D341Med (cell line): ENCODE measurements at regions not wholly inside any gene's neighbourhood (a gene's known extent, or its start where the extent isn't known, plus 50 kb on each side); places are given as distances from the start of the nearest gene placed in this dataset.
"Not testable (repeated sequence)": the region's sequence is repeated elsewhere in the genome, so short reads cannot be mapped to it uniquely, and the experiment has no call there.

Experiments used
- DNase-seq: peaks from one replicate; pipeline ENCODE4 v3.0.0; 2012; ENCODE audit warnings: low spot score

DNA sequence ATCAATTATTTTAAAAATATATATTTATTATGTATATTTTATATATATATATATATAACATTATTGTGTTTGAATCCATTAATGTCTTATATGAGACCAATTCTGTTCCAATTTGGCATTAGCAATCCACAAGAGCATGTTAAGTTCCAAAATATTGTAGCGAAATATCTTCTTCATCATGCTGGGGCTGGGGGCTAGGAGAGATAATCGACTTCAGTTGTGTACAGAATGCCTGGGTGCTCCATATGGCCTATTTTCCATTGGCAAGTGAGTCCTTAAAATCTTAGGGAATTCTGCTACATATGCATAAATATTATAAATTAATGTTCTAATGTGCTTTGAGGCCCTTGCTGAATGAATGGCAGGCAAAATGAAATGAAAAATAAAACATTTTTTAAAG lies 117.7 kb downstream of the PCDH7 start:
- no peak for DNase-seq

DNA sequence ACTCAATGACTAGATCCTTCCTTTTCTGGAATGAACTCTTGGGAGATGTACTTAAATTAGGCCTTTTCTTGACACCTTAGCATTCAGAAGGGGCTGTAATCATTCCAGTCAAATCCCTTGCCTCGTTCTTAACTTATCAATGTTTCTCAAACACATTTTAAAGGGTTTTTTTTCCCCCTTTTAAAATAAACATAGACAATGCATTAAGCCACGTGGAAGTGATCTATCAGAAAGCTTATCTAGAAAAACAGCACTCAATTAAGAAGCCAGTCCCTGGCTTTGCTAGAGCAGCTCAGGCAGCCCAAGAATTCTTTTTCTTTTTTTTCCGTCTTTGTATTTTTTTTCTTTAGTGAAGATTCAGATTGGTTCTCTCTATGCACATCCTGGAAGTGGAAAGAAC lies 118.2 kb downstream of the PCDH7 start:
- DNase-seq, result no peak

DNA sequence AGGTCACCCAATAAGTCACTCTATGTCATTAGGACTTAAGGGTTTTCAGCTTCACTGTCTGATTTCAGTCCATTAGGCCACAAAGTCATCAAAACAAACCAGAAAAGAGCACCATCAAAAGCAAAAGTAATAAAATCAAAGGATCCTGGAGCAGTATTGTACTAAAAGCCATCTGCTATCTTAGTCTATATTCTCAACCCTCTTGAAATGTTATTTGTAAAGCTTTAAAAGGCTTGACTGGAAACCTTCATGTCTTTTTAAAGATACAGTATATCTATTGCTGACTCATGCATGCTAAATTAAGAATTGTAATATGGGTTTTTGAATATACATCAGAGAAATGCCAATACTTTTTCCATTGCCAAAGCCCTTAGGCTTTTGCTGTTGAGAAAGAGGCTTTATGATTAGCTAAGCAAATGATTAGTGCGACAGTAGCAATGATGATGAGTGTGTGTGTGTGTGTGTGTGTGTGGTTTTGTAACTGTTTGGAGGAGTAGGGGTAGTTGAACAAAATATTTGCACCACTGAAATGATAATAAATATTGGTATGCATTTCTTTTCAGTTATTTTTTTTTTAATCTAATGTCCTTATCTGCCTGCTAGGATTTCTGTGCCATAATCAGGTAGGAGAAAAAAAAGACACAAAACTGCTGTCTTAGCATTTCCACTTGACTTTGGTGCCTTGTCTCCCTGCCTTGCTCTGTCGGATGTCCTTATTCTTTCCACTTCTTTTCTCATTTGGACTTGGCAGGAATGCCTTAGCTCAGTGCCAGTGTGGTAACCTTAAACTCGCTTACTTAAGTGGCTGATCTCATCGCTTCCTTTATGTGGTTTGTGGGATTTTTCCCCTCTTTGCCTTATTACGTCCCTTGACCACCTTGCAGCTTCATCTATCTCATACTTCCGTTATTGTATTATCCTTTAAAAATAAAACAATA lies 119.7 kb downstream of the PCDH7 start:
- DNase-seq, result no peak

DNA sequence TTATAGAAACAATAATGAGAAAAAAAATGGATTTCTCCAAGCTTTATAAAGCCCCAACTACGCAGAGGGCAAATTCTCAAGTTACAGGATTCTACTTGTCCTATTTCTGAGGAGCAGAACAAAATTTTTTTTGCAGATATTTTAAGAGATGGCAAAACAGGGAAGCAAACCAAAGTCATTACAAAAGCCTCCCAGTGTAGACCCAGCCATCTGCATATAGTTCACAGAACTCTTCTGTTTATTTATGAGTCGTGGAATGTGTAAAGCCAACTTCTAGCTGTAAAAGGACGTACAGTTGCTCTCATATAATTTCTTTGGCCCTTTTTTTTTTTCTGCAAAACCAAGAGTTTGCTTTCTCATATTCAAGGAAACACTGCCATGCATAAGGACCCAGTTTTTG lies 120.4 kb downstream of the PCDH7 start:
- no peak for DNase-seq

DNA sequence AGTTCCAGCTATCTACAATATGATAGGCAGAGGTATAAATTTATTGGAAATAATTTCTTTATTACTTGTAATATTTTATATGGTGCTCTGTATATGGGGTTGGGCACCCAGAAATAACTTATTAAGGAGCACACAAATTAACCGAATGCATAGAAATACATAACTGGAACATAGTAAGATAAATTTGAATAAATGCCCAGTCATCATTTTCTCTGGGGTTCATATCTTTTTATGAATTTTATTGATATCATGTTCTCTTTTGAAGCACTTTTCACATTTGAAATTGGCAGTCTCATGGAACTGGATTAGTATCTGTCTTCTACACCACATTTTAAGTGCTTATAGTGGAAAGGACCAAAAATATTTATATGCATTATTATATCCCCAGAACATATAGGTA lies 122.0 kb downstream of the PCDH7 start:
- DNase-seq, result no peak

DNA sequence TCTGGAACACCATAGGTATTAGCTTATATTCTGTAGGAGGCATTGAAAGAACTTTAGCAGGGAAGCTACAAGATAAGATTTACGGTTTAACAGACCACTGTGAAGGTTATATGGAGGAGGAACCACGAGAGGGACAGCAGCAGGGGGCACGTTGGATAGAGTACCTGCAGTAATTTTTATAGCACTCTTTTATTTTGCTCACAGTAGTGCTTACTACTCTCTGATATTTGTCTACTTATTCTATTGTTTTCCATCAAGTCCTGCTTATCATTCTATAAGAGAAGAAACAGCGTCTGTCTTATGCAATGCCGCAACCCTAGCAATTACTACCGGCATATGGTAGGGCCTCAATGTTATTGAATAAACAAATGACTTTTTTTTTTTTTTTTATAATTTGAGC lies 122.5 kb downstream of the PCDH7 start:
- no peak for DNase-seq

DNA sequence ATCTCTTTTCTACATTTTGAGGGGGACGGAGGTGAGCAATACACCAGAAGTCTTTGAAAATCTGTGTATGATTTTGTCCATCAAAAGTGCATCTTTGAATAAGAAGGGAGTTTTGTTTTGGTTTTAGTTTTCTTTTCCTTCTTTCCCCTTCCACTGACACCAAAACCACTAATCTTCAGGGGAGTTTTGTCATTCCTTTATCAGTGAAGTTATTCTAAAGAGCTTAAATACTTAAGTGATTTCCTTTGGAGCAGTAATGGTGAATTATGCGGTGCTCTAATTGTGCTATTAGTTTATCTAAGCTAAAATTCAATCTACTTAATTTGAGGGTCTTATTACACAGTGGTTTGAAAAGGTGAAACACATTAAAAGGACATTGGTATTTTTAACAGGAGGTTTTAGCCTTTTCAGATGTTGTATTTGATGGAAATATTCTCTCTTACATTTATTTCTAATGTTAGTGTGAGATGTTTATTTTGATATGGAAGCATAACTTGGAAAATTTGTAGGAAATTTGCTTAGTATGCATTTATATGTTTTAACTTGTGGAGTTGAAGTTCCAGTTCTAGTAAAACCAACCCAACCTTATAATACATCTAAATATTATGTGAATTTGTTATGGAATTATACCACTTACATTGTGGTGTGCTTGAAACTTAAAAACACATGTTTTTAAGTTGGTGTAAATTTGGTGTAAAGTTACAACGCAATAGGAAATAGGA lies 124.9 kb downstream of the PCDH7 start:
- DNase-seq, result no peak

DNA sequence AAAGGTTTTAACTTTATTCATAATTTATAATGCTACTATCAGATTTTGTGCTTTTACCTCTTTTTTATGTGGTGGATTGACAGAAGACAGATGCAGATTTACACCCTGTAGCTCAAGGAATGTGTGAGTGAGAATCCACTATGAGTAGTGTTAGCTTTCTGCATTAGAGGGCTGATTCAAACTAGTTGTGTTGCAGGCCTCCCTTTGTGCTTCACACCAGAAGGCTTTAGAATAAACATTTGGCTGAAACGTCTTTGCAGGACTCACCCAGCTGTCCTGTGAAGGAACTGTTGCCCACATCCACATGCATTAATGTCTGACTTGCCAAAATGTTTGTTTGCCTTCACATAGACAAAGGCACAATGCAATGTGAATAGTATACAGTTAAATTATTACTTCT lies 127.0 kb downstream of the PCDH7 start:
- no peak for DNase-seq

DNA sequence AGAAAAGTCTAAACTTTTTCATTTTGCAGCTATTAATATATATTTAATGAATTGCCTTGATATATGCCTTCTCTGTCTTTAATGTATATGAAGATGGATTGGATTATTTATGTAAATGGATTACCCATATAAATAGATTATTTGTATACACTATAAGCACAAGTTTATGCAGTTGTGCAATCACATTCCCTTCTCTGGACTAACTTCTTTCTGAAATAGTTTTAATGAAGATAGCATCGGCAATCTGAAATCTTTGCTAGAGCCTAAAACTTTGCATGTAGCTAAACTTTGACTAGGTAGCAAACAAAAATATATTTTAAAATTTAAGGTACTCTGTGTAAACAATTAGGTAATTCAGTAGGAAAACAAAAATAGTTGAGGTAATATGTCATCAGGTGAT lies 127.8 kb downstream of the PCDH7 start:
- DNase-seq, result no peak

DNA sequence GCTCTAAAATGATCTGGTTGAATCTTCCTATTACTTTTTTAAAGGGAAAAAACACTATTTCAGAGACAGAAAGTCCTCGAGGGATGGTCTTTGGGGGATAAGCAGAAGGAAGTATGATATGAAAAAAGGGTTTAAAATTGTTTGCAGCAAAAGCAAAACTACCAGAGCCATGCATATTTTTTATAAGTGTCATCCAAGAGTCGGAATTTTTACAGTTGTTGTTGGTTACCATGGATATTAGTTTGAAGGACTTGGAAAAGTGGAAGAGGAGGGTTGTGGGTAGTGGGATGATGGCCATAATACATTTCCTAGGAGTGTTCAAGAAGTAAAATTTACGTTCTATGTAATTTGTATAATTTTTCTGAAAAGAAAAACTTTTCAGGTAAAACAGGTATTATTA lies 134.4 kb downstream of the PCDH7 start:
- no peak for DNase-seq

DNA sequence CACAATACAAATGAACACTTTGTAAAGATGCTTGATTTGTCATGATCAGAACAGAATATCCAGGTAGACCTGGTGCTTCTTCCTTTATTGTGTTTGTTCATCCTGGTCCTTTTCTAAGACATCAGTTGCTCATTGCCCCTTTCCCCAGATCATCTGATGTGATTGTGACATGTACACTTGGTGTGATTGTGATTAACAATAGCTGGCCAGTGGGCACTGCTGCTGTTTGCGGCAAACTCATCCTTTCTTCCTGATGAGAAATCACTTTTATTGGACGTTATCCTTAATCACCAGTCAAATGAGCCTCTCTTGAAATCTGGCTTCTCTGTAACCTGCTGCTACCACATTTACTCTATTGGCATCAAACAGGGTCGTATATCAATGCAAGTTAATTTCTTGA lies 135.1 kb downstream of the PCDH7 start:
- DNase-seq, result no peak

DNA sequence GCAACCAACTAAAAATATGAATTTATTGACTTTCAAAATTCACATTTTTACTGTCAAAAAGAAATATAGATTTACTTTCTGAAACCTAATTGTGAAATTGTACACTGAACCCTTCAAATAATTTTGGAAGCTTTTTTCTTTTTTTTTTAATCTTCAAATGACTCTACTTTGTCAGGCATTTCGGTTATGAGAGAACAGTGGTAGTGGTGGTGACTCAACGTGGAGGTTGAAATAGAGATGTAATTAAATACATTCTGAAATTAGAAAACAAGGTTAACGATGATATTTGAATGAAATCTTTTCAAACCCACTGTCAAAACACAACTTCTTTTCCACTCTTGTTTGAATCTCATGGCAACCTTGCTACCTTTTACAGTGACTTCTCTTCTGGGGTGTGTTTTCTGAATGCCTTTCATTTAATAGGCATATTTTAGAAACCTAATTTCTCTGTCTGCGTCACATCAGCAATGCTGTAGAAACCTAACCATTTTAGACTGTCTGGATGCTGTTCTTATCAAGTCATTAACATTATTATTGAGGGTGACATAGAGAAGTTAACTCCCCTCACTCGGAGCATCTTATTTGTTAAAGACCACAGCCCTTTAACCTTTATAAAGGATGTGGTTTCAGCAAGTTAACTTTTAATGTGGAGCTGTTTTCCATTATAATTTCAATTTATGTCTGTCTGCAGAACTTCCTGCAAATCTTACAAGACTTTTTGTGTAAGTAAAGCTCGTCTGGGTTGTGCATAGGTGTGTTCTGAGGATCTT lies 136.8 kb downstream of the PCDH7 start:
- no peak for DNase-seq

DNA sequence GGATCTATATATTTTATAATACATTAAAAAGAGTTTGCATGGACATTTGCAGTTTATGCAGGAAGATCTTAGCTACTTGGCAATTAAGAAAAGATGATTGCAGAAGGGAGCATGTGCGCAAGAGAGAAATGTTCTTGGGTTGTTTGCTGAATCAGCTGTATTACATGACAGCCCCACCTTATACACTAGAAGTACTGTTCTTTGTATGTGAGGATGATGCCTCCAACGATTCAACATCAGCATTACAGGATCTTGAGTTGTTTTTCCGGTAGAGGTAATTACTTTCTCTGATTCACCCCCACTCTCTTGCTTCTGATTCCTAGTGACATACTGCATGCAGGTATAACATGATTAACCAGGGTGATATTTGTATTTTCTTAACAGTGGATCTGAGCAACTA lies 140.8 kb downstream of the PCDH7 start:
- DNase-seq, result no peak

DNA sequence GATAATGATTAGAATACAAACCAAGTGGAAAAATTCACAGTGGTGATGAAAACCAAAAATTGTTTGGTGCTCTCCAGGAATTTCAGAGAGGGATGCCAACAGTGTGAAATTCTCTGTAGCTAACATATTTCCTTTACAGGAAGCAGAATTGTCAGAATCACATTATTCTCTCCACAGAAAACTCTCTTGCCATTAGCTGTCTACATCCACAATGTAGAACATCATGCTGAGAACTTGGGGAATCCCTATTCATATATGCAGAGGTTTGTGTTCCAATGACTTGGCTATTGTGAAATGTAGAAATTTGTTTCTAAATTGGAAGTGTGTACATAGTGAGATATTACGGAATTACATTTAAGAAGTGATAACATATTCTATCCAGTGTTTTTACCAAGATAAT lies 142.0 kb downstream of the PCDH7 start:
- DNase-seq, result no peak

DNA sequence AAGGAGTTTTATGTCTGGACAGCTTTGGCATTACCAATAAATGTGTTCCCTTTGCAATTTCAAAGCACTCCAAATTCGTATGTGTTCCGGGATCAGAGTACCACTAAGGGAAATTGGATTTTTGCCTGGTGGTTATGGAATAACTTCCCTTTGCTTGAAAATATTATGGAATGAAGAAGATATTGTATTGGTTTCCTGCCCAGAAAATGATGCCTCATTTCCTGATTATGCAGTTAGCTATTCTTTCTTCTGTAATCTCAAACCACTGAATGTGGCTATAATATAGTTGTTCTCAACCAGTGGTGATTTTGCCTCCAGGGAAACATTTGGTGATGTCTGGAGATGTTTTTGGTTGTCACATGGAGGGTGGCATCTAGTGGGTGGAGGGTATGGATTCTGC lies 142.9 kb downstream of the PCDH7 start:
- DNase-seq, result no peak

DNA sequence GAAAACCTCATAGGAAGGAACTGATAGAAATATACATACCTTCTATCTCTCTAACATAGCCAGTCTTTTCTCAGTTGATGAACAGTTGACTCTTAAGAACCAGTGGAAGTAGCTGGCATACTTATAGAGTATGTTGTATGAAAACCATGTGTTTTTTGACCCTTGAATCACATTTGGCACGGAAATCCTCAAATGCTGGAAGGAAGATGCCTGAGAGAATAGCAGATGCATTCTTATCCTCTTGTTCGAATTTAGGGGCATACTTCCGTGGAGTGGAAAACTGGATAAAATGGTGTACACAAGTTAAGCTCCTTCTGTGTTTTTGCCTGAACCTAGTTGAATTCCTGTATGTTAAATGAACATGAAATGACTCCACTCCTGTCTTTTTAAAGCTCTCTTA lies 145.5 kb downstream of the PCDH7 start:
- no peak for DNase-seq

DNA sequence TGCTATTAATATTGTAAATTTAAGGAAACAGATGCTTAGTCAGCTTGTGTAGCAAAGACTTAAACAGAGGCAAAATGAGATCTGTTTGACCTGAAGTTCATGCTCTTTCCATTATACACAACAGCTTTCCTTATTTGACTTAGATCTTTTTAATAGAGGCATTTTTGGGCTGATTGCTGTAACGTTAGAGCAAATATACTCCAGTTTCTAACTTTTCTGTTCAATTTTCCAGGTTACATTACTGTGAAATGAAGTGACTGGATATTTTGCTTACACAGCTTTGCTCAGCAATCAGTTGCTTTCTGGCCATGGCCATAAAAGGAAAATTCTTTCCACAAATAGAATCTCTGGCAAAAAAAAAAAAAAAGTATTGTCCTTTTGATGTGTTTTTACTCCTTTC lies 146.2 kb downstream of the PCDH7 start:
- no peak for DNase-seq

DNA sequence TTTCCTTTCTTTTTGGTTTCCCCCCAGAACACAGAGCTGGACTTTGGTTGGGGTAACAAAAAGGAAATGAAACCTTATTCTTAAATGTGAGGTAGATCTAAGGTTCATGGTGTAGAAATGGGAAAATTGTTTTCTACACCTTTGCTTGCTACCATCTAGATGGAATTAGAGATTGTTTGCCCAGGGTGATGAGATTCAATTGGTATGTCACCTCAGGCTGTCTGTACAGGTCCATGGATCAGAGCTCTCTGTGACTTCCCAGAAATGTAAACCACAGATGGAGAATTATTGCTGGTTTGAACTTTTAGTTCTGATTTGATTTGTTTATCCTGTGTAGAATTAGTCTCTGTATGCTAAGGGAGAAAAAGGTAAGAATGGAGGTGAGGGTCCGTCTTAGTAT lies 146.7 kb downstream of the PCDH7 start:
- DNase-seq, result no peak

DNA sequence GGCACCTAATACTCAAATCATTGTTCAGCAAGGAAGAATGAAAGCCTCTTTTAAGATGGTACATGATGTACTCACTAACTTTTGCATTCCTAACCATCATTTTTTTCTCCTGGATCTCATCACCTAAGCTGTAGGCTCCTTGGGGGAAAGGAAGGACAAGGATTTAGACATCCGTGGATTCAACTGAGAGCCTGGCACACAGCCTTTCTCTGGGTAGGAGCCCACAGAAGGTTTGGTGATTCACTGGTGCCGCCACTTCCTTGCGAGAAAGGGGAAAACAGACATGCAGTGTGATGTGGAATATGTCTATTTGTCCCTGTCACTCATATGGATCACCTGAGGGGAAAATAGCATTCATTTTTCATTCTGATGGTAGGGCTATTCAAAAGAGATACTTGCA lies 147.3 kb downstream of the PCDH7 start:
- no peak for DNase-seq

DNA sequence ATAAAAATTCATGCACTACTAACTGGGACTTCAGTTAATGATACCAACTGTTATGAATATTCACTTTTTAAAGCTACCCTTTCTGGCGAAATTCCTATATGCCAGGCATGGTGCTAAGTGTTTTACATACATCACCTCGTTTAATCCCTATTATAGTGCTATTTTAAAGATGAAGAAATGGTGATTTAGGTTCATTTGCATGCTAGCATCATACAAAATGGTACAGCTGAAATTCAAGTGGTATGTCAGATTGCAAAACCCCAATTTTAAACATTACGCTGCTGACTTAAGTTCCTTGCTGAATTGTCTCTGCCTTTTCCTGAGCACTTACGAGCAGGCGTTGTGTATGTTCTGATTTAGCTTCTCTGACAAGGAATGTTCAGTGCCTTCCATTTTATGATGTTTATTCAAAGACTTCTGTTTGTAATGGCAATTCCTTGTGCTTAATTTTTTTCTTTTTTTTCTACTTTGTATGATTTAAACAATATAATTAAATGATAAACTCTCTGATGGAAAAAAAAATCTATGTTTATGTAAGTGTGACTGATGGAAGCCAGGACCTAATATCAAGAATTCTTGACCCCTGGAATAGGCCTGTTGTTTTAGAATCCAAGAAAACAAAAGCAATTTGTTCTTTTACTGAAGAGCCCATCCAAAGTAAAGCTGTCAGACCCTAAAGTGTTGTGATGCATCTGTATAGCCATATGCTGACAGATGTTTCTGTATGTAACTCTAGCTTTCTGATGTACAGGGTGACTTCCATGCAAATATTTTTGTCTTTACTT lies 148.1 kb downstream of the PCDH7 start:
- DNase-seq, result no peak

DNA sequence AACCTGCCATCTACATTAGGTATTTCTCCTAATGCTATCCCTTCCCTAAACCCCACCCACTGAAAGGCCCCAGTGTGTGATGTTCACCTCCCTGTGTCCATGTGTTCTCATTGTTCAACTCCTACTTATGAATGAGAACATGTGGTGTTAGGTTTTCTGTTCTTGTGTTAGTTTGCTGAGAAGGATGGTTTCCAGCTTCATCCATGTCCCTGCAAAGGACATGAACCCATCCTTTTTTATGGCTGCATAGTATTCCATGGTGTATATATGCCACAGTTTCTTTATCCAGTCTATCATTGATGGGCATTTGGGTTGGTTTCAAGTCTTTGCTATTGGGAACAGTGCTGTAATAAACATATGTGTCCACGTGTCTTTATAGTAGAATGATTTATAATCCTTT lies 149.2 kb downstream of the PCDH7 start:
- not testable (repeated sequence) for DNase-seq

DNA sequence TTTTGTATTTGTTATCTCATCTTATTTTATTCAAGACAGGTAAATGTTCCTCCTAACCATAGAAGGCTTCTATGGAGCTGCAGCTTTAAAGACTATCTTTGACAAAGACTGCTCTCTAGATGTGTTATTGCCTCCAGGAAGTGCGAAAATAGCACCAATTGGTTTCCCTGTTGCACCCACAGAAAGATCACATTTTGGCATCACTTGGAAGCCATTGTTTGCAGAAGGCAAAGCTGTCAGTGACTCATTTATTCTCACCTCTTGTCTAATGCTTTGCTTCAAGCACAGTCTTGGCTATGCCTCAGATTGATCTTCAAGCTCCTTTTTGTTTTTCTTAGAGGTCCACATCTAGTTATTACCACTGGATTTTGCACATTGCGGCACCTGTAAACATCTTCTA lies 150.3 kb downstream of the PCDH7 start:
- DNase-seq, result no peak
